Lower lobe of right lung (tissue), 2 donors: ENCODE measurements at regions not wholly inside any gene's neighbourhood (a gene's known extent, or its start where the extent isn't known, plus 50 kb on each side); places are given as distances from the start of the nearest gene placed in this dataset.

Experiments
- ATAC-seq, 2 donors: fragments of 200-7000 bp; cut with Tn5 transposase; one replicate each; pipeline ENCODE4 v1.9.1; 2020 to 2022; ENCODE audit warnings: mild to moderate bottlenecking in 2 of 2, moderate library complexity in 2 of 2
- DNase-seq: peaks from one replicate; pipeline ENCODE4 v3.0.0-alpha.2; 2020
- H3K27ac ChIP-seq: fragments of 200-600 bp; one replicate; pipeline ENCODE4 v1.8.0; 2022
- H3K27me3 ChIP-seq: fragments of 200-600 bp; one replicate; pipeline ENCODE4 v1.8.0; 2022; ENCODE audit warnings: low read depth
- H3K36me3 ChIP-seq: fragments of 200-600 bp; one replicate; pipeline ENCODE4 v1.8.0; 2022; ENCODE audit warnings: mild to moderate bottlenecking
- H3K4me1 ChIP-seq: fragments of 200-600 bp; one replicate; pipeline ENCODE4 v1.8.0; 2022
- H3K4me3 ChIP-seq: fragments of 200-600 bp; one replicate; pipeline ENCODE4 v1.8.0; 2022; ENCODE audit warnings: mild to moderate bottlenecking
- H3K9me3 ChIP-seq: fragments of 200-600 bp; one replicate; pipeline ENCODE4 v1.8.0; 2022
- intact Hi-C: fragments of 100-400 bp; cut with DNase I; formaldehyde crosslinking; loops from one replicate; pipeline ENCODE4 v1.11.0; 2022
- TF ChIP-seq, protein P1 (sequence below): fragments of 200-600 bp; IDR thresholded peaks from one replicate; pipeline ENCODE4 v1.8.0; 2022; ENCODE audit warnings: antibody characterized with exemption, mild to moderate bottlenecking
- donor health status: DM: no; HTN: yes; CAD: no; lungs with severe emphysema.

DNA sequence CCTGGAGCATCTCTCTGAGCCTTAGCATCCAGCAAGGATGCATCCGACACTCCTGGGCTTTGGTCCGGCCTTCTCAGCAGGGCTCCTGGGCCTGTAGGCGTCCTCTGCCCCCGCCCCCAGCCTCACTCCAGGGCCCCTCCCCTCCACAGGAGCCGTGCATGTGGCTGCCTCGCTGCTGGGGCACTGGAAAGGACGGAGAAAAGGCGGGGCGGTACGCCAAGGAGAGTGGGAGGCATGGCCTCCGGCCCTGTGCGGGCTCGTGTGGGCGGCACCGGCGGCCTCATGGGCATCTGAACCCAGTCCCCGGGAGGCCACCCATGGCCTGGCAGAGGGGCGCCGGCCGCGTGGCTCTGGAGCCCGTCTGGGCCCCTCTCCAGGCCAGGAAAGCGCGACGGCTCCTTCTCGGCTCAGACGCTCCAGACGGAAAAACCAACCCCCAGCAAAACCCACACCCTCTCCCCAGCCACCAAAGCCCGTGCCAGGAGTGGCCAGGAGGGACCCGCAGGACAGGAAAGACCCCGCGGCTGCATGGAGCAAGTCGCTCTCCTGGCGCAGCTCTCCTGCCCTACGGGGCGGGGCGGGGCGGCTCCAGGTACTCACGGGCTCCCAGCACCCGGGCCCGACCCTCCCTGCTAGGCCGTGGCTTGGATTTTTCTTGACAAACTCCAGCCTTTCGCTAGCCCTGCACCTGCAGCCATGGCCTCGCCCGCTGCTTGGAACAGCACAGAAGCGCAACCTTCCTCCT lies 419.9 kb downstream of the QKI start:
- Histone ChIP-seq H3K27ac (no peak overlapping the region), H3K36me3 (no peaks in the 10 kb centered on the region), H3K27me3 (no peaks in the 10 kb centered on the region), H3K9me3 (no peaks in the 10 kb centered on the region), H3K4me3 (no peak overlapping the region), H3K4me1 (no peaks in the 10 kb centered on the region)
- intact Hi-C loops: no loop called here
- no peak for DNase-seq
- peak in 1 of 2 donors; percentile 35 for ATAC-seq
- TF ChIP-seq, protein P1, sequence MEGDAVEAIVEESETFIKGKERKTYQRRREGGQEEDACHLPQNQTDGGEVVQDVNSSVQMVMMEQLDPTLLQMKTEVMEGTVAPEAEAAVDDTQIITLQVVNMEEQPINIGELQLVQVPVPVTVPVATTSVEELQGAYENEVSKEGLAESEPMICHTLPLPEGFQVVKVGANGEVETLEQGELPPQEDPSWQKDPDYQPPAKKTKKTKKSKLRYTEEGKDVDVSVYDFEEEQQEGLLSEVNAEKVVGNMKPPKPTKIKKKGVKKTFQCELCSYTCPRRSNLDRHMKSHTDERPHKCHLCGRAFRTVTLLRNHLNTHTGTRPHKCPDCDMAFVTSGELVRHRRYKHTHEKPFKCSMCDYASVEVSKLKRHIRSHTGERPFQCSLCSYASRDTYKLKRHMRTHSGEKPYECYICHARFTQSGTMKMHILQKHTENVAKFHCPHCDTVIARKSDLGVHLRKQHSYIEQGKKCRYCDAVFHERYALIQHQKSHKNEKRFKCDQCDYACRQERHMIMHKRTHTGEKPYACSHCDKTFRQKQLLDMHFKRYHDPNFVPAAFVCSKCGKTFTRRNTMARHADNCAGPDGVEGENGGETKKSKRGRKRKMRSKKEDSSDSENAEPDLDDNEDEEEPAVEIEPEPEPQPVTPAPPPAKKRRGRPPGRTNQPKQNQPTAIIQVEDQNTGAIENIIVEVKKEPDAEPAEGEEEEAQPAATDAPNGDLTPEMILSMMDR: no peak

DNA sequence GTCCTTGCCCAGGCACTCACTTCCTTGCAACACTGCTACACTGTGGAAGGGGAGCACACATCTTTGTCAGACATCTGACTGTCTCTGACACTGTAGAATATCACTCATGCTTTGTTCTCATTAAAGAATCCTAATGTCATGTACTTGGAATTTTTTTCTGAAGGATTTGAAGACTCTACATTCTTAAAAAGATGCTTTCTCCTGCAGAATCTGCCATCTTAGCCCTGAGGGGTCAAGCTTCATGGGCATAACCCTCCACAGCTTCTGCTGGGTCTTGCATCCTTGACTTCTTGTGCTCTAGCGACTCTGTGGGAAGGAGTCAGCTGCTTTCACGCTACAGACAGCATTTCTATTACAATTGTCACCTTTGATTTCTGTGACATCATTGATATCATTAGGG lies 417.2 kb downstream of the QKI start:
- no peak for DNase-seq
- Histone ChIP-seq H3K4me3 (no peak overlapping the region), H3K9me3 (no peaks in the 10 kb centered on the region), H3K4me1 (no peaks in the 10 kb centered on the region), H3K27me3 (no peaks in the 10 kb centered on the region), H3K27ac (no peak overlapping the region), H3K36me3 (no peaks in the 10 kb centered on the region)
- intact Hi-C loops: no loop called here
- TF ChIP-seq, protein P1: no peak
- ATAC-seq: no peak

DNA sequence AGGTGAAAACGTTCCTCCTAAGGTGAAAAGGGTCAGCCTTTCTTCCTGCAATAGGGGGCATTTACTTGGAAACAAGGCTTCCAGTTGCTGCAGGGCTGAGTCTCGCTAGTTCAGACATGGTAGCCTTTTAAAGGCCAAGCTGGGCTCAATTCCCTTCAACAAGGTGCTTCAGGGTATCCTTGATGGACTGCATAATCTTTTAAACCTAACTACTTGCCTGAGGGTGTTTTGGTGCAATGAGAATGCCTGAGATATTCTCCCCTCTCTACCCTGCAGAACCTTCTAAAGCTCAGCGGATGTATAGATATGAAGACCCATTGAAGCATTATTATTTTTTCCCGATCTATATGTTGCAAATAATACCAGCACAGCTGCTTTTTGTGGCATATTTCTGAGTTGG lies 416.1 kb downstream of the QKI start:
- Histone ChIP-seq H3K4me3 (no peak overlapping the region), H3K27ac (no peak overlapping the region), H3K36me3 (no peaks in the 10 kb centered on the region), H3K4me1 (no peaks in the 10 kb centered on the region), H3K9me3 (no peaks in the 10 kb centered on the region), H3K27me3 (no peaks in the 10 kb centered on the region)
- intact Hi-C loops: no loop called here
- ATAC-seq (no peak), DNase-seq (no peak)
- TF ChIP-seq, protein P1: no peak

DNA sequence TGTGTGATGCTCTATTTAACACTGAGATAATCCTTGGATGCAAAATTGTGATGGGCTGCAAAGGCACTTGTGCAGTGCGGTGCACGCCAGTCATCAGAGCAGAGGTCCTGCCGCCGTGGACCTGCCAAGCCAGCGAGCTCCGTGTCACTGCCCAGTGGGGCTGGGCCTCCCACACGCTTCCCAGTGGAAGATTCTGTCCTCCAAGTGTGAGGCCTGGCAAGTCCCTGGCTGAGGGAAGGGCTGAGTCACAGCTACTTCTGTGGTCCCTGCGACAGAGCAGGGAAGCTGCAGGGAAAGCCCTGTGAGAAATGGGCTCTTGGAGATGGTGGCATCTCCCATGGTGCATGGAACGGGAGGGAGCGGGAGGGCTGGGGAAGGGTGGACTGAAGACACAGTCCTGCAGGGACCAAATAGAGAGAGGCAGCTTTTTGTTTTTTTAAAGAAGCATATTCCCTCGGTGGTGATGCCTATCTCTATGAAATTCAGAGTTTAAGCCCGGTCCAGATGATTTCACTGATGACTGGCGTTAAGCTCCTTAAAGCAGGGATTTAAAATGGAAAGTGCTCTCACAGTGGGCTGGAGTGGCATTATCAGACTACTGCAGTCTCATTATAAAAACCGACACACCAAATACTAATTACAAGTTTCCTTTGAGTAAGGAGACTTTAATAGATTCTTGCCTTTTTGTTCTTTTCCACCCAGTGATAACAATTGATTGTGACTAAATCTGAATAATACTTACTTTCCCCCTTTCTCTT lies 413.7 kb downstream of the QKI start:
- Histone ChIP-seq H3K27ac (no peak overlapping the region), H3K27me3 (no peaks in the 10 kb centered on the region), H3K9me3 (no peaks in the 10 kb centered on the region), H3K4me3 (no peak overlapping the region), H3K4me1 (no peaks in the 10 kb centered on the region), H3K36me3 (no peaks in the 10 kb centered on the region)
- ATAC-seq (no peak), DNase-seq (no peak)
- TF ChIP-seq, protein P1: no peak
- intact Hi-C loops: no loop called here

DNA sequence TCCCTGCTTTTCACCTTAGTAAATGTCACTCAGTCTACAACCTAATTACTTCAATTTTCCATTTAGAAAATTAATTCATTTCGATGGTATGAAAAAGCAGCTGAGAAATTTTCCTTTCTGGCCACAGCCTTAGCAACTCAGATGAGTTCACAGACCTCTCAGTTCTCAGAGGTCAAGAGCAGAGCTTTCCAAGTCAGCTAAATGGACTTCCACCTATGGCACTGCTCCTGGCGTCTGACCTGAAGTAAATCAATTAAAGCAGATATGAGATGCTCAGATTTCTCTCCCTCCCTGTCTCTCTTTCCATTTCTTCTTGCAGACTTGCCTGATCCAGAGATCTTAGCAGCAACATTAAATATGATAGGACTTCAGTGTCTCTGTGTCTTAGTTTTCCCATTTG lies 412.6 kb downstream of the QKI start:
- intact Hi-C loops: no loop called here
- H3K36me3 ChIP-seq: no peaks in the 10 kb centered on the region
- TF ChIP-seq, protein P1: no peak
- H3K4me1 ChIP-seq: no peaks in the 10 kb centered on the region
- H3K27me3 ChIP-seq: no peaks in the 10 kb centered on the region
- no peaks in the 10 kb centered on the region for H3K9me3 ChIP-seq
- no peak overlapping the region for H3K4me3 ChIP-seq
- ATAC-seq: no peak
- no peak overlapping the region for H3K27ac ChIP-seq
- no peak for DNase-seq
